Erythroblast (primary cell): ENCODE measurements at regions not wholly inside any gene's neighbourhood (a gene's known extent, or its start where the extent isn't known, plus 50 kb on each side); places are given as distances from the start of the nearest gene placed in this dataset.

Experiments
- GATA1 ChIP-seq: IDR thresholded peaks from 2 replicates; pipeline ENCODE4 v1.6.1; 2011; ENCODE audit warnings: low read depth, mild to moderate bottlenecking, control low read depth, low read length, moderate library complexity
- POLR2A ChIP-seq: IDR thresholded peaks from 2 replicates; pipeline ENCODE4 v1.6.1; 2011; ENCODE audit warnings: mild to moderate bottlenecking, low read length

DNA sequence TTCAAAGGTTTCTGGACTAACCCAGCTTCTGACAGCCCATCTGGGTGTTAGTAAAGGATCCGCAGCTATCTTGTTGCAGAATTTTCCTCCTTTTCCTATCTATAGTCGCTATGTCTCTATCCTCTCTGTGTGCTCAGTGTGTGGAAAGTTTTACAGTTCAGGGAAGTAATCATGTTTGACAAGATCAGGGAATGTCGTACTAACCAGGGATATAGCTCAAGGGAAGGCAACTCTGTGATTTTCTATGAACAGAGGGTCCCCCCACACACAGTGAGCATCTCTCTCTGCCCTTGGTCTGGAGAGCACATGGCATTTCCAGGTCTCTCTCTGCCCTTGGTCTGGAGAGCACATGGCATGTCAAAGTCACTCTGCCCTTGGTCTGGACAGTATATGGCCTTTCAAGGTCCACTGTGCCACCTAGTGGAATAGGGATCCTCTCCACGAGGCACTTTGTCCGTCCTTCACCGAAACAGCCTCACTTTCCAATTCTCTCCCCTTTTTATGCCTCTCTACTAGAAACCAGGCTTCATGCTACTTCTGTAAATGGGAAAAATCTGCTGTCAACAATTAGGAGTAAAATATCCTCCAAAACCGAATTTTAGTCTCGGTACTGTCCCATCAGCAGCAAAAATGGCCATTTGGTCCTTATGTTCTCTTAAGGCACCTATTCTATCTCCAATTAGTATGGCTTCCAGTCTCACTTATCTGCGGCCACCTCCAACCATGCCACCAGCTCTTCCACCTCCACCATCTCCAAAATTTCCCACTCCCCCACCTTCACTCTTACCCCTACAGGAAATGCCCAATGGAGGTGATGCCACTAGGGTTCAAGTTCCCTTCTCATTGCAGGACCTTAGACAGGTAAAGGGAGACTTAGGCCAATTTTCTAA, 88.7 kb downstream of the IGLL5 start:
- no peak for TF ChIP-seq POLR2A
- no peak for TF ChIP-seq GATA1
